GM12875 (cell line): ENCODE measurements at regions not wholly inside any gene's neighbourhood (a gene's known extent, or its start where the extent isn't known, plus 50 kb on each side); places are given as distances from the start of the nearest gene placed in this dataset.

ENCODE experiments used
- H3K4me3 ChIP-seq: one replicate; pipeline ENCODE4 v1.5.1; 2011; ENCODE audit warnings: low read depth, low read length, control low read depth
- CTCF ChIP-seq: IDR thresholded peaks from 2 replicates; pipeline ENCODE4 v1.5.1; 2011; ENCODE audit warnings: low read depth, mild to moderate bottlenecking, control low read depth, inconsistent platforms, low read length, moderate library complexity, borderline replicate concordance; ENCODE audit not compliant: insufficient read depth

- H3K4me3 ChIP-seq: no peak overlapping the region
- no peak for TF ChIP-seq CTCF
Measured at GRCh38 chr17:71881041-71881440, 239.8 kb upstream of the SOX9 start.

GRCh38 chr17:71881581-71881980, 239.2 kb upstream of the SOX9 start:
- no peak overlapping the region for H3K4me3 ChIP-seq
- no peak for TF ChIP-seq CTCF

- TF ChIP-seq CTCF: no peak
- no peak overlapping the region for H3K4me3 ChIP-seq
Measured at GRCh38 chr17:71883258-71883657, 237.6 kb upstream of the SOX9 start.

GRCh38 chr17:71883845-71884244, 237.0 kb upstream of the SOX9 start:
- no peak overlapping the region for H3K4me3 ChIP-seq
- TF ChIP-seq CTCF: no peak

- no peak for TF ChIP-seq CTCF
- H3K4me3 ChIP-seq: no peak overlapping the region
Measured at GRCh38 chr17:71885662-71886061, 235.2 kb upstream of the SOX9 start.

GRCh38 chr17:71899317-71899716, 221.5 kb upstream of the SOX9 start:
- no peak overlapping the region for H3K4me3 ChIP-seq
- TF ChIP-seq CTCF: no peak

- no peak overlapping the region for H3K4me3 ChIP-seq
- TF ChIP-seq CTCF: no peak
Measured at GRCh38 chr17:71900621-71901229, 220.1 kb upstream of the SOX9 start.
